Peyer's patch (tissue), 4 donors: ENCODE measurements at regions not wholly inside any gene's neighbourhood (a gene's known extent, or its start where the extent isn't known, plus 50 kb on each side); places are given as distances from the start of the nearest gene placed in this dataset.

ENCODE experiments used
- POLR2A ChIP-seq, 2 donors: fragments of 450-650 bp; IDR thresholded peaks; one replicate each; pipeline ENCODE4 v1.5.1; 2017; ENCODE audit warnings: antibody characterized with exemption in 2 of 2, mild to moderate bottlenecking in 2 of 2, moderate library complexity in 2 of 2
- TF ChIP-seq, protein P1 (sequence below), 6 experiments: fragments of 450-650 bp in 4 of 6; fragments of 200-600 bp in 2 of 6; sonication (generic) in 1 of 6; IDR thresholded peaks; one replicate each; pipeline ENCODE4 v1.5.1; 2017 to 2019; ENCODE audit warnings: antibody characterized with exemption in 6 of 6, mild to moderate bottlenecking in 3 of 6, moderate library complexity in 1 of 6

DNA sequence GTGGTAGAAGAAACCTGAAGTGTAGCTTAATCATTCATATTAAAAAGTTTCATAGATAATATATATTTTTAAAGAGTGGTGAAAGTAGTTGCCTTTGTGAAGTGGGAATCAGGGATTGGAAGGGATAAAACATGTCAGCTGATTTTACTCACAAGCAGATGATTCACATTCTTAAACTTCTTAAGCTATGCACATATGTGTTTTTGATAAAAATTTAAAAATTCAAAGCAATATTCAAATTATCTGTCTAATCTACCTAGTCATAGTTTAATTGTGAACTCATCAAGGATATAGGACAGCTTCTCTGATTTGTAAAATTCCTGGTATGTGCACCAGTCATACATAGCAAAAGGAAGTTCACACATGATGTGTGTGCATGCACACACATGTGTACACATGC lies 520.6 kb upstream of the PITX2 start:
- TF ChIP-seq, protein P1, sequence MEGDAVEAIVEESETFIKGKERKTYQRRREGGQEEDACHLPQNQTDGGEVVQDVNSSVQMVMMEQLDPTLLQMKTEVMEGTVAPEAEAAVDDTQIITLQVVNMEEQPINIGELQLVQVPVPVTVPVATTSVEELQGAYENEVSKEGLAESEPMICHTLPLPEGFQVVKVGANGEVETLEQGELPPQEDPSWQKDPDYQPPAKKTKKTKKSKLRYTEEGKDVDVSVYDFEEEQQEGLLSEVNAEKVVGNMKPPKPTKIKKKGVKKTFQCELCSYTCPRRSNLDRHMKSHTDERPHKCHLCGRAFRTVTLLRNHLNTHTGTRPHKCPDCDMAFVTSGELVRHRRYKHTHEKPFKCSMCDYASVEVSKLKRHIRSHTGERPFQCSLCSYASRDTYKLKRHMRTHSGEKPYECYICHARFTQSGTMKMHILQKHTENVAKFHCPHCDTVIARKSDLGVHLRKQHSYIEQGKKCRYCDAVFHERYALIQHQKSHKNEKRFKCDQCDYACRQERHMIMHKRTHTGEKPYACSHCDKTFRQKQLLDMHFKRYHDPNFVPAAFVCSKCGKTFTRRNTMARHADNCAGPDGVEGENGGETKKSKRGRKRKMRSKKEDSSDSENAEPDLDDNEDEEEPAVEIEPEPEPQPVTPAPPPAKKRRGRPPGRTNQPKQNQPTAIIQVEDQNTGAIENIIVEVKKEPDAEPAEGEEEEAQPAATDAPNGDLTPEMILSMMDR (IDR thresholded peaks at IDR 0.05): no peak
- TF ChIP-seq POLR2A (IDR thresholded peaks at IDR 0.05): no peak
